Kidney capillary endothelial cell (primary cell): ENCODE measurements at regions not wholly inside any gene's neighbourhood (a gene's known extent, or its start where the extent isn't known, plus 50 kb on each side); places are given as distances from the start of the nearest gene placed in this dataset.
"Not testable (repeated sequence)": the region's sequence is repeated elsewhere in the genome, so short reads cannot be mapped to it uniquely, and the experiment has no call there.

Experiments used
- DNase-seq: peaks from one replicate; pipeline ENCODE4 v3.0.0-alpha.2; 2018; ENCODE audit warnings: low spot score

DNA sequence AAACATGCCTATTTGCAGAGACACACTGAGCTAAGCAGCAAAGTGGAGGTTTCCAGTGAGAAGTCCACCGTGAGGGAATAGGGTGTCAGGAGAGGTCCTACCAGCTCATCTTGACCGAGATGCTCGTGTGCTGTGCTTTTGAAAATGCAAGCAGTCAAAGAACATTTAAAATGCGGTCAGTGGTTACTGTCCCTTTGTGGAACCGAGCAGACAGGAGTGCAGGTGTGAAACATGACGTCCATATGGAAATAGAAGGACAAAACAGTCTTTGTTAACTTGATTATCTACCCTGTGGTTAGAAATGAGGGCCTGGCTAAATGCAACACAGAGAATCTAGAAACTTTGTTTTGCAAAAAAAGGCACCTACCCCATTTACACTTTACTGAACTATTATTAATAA, 473.3 kb downstream of the SPATA31A6 start:
- not testable (repeated sequence) for DNase-seq

DNA sequence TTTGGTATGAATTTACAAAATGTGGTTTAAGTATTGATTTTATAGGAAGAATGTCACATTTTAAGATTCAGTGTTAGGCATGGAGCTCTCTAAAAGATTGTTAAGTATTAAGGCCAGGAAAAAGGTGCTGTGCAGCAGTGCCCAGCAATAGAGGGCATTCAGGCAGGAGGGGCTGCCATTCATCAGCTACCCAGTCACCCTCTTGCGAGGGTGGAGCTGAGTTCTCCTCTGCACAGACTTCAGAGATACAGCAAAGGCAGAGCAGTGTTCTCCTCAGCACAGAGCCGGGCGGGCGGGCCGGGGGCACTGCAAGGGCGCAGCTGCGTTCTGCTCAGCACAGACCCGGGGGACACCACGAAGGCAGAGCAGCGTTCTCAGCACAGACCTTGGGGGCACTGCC, 474.0 kb downstream of the SPATA31A6 start:
- not testable (repeated sequence) for DNase-seq

DNA sequence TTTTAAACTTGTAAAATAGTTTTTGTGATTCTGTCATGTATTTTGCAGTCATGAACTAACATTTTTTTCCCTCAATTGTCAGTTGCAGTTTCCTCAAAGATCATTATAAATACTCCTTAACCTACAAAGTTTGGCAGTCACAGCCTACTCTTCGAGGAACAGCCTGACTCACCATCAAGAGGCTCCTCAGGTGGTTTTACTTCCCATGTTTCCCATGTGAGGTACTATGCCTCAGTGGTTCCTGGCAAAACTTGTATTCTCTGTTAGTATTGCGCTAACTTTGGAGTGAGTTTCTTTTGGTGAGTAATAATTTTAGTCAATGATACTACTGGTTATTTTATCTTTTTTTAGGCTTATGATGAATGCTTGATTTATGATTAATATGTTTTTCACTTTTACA, 513.7 kb downstream of the SPATA31A6 start:
- not testable (repeated sequence) for DNase-seq

DNA sequence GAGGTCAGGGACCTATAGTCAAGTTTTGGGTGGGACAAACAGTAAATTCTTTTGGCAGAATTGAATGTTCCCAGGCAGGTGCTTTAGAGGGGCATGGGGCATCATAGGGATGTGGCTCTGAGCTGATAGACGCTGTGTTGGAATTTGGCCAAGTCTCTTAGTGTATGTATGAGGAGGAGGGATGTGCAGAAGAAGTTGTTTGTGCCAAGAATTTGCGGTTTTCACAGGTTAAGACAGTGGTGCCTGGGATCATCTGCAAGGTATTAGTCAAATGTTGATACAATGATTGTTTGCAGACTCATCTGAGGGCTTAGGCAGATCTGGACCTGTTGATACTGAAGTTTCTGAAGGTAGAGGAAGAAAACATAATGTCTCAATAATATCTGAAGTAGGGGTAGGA, 519.4 kb downstream of the SPATA31A6 start:
- not testable (repeated sequence) for DNase-seq

DNA sequence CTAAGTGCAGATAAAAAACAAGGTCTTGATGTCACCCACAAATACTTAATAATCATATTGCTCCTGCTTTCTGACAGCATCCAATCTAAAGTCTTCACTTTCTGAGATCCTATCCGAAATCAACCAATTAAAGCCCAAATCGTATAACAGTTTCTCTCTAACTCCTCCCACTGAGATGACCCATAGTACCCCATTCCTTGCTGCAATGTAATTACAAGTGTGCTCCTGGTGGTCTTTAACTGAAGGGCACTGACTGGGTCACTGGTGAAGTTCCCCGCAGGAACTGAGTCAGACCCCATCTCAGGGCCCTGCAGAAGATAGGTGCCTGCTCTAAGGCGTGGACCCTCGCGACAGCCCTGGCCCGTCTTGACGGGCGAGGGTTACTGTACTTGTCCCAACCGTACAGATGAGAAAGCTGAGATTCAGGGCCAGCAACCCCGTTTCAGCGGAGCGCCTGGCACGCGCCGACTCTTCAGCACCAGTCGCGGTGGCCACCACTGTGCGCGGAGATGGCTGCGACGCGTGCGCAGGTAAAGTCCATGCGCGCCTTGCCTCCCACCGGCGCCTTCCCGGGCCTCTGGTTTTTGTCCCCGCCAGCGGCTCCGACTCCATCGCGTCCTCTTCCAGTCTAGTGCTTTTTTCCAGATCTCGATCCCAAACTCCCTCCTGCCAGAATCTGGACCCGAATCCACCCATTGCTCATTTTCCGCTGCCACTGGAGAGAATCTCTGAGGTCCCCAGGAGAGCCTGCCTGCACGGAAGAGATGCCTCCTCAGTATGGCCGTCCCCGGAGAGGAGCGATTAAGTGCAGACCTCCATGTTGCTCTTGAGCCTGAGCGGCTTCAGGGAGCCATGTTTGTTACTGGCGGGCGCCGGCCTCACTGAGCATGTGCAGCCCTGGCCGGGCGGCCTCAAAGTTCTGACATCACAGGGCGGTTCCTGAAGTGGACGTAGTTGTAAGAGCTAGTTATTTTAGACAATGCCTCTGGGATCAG, 541.7 kb downstream of the SPATA31A6 start:
- not testable (repeated sequence) for DNase-seq

DNA sequence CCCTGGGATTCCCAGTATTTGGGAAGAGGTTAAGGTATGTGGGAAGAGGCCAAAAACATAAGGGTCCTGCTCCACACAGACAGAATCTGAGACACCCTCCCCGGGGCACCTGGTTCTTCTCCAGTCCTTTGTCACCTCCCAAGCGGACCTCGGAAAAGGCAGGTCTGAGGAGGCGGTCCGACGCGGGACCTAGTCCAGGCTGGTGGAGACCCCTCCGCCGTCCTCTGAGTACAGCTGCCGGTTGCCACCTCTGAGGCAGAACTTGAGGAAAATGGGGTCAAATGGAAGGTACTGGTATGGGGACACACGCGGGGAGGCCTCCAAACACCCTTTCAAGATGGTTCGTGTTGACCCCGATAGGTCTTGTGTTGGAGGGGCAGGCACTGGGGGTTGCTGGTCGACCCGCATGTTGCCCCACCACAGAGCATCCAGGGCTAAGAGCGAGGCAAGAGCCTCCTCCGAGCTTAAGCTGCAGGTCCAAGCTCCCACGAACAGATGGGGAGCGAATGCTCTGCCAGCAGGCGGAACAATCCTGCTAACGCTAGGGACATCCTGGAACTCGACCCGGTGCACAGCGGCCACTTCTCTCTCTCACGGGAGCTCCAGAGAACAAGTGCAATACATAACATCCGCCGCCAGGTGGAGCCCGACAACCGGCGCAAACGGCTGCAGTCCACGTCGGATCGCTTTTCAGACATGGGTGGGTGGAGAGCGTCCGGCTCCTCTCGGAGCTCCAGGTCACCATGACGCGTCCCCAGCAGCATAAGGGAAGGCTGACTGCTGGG, 559.8 kb downstream of the SPATA31A6 start:
- DNase-seq = peak; percentile 50

DNA sequence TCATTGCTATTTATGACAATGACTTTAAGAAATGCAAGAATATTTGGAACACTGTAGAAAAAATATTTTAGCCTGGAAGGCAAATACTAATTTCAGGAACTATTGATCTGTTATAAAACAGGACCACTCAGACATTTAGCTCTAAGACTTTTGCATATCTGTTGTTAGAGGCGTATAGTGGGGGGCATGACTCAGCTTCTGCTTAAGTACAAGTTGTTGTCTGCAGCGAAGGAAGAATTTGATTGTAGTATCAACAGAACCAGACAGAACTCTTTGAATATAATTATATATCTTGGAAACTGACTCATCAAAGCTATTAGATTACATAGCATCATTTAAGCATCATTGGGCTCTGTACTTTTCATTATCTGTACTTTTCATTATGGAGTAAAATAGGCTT, 573.8 kb downstream of the SPATA31A6 start:
- DNase-seq = not testable (repeated sequence)

DNA sequence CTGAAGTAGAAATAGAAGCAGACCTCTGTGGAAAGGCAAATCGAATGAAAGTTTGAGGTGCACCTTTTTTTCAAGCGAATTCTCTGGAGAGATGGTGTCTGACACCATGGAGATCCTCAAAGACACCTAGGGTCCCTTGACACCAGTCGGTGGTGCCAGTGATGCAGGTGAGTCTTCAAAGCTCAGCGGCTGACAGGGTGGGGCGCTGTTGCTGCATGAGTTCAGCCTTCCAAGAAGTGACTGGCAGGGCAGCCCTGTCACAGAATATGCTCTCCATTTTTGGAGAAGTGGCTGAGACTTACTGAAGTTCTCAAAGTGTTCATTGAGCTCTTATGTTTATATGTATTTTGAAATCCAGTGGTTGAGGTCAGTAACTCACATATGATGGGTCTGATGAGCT, 575.9 kb downstream of the SPATA31A6 start:
- DNase-seq = not testable (repeated sequence)

DNA sequence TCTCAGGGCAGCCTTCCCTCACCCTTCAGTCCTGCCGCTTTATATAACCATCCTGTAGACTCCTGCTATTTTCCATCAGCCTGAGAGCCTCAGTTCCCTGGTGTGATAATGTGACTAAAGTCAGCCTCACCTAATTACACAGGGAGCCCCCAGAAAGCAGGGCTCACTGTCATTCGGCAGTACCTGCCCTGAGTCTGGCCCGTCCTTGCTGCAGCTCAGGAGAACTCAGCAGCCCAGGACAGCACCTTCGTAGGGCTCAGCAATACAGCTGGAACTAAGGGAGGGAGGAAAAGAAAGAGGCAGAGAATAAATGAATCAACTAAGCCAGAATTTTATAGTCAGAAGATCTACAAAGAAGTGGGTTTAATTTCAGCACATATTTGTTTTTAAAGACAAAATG, 598.7 kb downstream of the SPATA31A6 start:
- not testable (repeated sequence) for DNase-seq

DNA sequence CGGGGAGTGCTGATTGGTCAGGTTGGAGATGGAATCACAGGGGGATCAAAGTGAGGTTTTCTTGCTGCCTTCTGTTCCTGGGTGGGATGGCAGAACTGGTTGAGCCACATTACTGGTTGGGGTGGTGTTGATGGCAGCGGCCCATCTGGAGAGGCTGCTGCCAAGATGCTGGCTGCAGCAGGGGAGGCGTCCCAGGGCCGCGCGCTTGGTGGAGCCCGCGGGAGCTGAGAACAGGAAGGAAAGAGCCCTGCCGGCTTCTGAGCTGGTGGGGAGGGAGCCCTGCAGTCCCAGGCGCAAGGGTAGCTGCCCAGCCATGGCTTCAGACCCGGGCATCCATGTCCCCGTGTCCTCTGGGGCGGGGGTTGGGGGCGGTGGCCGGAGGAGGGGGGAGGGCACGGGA, 609.3 kb downstream of the SPATA31A6 start:
- not testable (repeated sequence) for DNase-seq

DNA sequence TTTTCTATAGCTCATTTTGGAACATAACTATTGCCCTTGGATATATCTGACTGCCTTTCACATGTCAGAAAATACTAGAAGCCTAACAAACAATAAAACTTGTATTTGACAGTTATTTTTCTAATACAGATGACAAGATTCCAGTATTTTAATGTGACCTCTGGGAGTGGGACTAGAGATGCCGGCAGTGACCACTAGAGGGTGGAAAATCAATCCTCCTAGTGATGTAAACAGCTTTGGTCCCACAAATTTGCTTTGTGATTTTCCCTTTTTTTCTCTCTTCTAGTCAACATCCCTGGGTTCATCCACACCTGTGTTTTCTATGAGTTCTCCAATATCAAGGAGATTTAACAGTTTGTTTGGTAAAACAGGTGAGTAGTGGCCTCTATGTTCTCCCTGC, 615.1 kb downstream of the SPATA31A6 start:
- DNase-seq = not testable (repeated sequence)

DNA sequence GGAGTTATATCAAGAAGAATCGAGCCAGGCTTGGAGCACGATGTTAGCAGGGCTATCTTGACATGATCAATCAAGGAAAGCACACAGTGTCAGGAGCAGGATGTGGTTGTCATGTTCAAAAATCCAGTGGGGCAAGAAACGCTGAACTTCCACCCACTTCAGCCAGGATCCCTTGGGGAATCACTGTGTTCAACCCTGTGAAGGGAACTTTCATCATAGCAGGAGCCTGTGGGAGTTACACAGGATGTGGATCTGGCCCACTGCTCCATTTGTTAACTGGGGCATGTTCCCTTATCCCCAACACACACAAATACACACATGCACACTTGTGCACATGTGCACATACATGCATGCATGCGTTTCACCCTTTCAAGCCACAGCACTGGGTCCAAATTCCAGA, 619.3 kb downstream of the SPATA31A6 start:
- not testable (repeated sequence) for DNase-seq

DNA sequence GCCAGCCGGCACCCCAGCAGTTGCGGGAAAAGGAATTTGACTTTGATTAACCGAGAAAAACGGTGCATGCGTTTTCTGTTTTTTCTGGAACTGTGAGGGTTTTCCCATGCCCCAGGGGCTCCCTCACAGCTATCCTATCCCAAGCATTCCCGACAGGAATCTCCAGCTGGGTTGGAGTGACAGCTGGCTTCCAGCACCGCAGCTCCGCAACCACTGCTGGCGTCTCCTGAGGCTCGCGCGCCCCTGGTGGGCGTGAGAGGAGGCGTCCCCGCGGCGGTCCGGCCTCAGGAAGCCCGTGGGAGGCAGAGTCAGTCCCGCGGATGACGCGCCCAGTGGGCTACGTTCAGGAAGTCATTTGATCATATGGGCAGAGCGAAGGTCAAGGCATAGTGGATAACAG, 623.2 kb downstream of the SPATA31A6 start:
- not testable (repeated sequence) for DNase-seq

DNA sequence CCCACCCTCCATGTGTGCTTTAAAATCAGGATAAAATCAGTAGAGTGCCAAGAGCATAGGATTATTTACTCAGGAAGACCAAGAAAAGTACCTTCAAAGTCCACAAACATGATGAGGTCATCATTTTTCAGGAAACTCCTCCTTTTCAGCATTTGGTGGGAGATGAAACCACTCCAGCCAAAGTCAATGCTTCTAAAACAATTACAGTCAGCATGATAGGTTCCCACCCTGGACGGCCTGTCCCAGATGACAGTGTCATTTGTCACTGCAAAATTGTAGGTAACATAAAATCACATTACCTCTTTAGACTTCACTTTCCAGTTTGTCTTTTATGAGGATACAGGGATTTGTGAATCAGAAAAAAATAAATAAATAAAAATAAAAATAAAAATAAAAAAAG, 638.0 kb downstream of the SPATA31A6 start:
- not testable (repeated sequence) for DNase-seq

DNA sequence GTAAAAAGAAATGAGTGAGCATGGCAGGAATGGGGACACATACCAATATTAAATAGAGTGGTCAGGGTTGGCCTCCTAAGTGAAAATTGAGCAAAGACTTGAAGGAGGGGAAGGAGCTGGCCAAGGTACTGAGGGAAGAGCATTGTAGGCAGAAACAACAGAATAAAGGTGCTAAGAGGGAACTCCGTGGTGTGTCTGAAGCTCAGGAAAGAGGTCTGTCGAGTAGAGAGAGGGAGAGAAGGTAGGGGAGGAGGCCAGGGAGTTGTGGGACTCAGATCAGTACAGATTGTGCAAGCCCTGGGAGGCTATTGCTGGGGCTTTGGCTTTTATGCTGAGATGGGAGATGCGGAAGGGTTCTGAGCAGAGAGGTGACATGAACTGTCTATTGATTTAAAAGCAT, 664.7 kb downstream of the SPATA31A6 start:
- DNase-seq = not testable (repeated sequence)

DNA sequence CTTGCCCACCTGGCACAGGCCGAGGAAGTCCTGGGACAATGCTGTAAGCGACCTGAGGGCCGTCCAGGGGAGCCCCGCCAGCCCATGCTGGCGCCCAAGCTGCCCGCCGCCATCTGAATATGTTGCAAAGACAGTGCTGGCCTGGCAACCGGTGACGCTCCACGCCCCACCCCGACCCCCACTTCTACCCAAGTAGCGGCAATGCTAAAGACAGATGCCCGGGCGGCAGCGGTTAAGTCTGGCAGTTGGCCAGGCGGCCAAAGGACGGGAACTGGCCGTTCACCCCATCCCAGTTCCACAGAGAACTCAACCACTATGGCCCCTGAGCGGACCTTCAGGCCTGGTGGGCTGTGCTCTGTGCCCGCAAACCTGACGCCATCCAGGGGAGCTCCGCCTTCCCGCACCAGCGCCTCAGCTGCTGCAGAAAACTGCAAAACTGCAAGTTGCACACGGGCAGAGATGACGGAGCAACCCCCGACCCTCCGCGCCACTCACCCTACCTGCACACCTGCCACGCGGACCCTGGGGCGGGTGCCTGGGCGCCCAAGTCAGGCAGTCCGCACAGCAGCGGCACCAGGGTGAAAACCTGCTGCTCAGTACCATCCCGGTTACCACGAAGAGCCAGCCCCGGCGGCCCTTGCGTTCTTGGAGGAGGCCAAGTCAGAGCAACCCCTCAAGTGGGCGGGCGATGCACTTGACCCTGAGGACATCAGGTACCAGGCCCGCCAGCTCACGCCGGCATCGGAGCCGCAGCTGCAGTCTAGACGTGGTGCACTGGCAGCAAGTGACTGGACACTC, 667.6 kb downstream of the SPATA31A6 start:
- DNase-seq = not testable (repeated sequence)

DNA sequence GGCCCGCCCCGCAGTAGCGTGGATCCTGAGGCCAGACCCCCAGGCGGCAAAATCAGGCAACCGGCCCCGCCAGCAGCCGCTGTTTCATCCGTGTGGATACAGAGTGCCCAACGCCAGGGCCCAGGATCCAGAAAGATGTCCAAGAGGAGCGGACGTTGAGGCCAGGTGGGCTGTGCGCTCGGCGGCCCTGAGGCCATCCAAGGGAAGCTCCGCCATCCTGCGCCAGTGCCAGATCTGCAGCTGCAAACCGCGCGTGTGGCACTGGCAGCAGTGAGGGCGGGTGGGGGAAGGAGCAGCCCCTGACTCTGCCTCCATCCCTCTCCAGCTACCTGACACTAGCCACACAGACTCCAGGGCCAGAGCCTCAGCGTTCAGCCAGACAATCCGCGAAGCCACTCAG, 668.2 kb downstream of the SPATA31A6 start:
- DNase-seq = not testable (repeated sequence)

DNA sequence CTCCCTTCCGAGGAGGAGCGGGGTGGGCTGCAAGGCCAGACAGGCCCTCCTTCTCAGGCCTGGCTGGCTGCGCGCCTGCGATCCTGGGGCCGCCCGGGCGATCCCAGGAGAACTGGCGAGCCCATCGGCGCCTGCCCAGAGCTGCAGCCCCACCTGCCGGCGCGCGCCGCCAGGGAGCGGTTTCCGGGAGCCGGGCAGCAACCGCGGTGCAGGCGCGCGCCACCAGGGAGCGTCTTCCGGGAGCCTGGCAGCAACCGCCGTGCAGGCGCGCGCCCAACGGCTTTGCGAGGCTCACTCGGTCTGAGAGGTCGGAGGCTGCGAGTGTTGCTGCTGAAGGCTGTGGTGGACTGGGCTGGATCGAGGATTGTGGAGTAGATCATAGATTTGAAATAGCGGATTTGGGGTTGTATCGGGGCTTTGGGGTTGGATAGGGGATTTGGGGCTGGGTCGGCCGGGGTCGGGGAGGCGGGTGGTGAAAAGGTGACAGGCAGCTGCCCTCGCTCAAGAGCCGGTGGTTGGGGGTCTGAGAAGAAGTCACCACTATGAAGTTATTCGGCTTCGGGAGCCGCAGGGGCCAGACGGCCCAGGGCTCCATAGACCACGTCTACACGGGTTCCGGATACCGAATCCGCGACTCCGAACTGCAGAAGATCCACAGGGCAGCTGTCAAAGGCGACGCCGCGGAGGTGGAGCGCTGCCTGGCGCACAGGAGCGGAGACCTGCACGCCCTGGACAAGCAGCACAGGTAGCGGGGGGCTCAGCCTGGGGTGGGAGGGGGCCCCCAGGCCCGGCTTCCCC, 668.9 kb downstream of the SPATA31A6 start:
- not testable (repeated sequence) for DNase-seq

DNA sequence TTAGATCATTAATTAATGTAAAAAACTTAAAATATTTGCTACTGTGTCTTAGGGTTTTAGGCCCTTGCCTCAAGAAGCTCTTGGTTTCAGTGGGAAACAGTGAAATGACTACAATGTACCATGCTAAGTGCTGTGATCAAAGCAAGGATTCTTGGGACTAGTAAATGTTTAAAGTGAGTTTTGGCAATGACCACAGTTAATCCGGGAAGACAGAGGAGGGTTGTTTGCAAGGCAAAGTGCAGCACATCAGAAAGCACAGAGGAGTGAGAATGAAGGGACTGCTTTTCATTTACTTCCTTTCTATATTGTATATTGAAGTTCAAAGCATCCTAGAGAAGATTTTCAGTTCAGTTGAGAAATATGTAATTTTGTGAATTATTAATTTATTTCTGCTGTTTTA, 676.7 kb downstream of the SPATA31A6 start:
- DNase-seq = not testable (repeated sequence)

DNA sequence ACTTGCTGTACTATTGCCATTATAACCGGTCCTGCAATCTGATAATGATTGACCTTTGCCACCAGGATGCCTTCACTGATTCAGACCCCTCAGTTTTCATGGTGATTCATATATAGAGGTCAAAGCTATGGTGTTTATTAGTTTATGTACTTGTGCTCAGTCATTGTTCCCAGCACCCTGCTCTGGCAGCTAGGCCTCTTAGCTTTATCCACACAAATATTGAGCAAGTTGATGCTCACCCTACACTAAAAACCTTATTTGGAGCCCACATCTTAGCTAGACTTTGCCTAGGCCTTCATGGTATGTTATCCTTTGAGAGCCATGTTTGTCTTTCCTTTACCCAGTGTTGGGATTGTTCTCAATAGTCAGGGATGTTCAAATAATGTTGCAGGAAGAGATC, 679.0 kb downstream of the SPATA31A6 start:
- DNase-seq = not testable (repeated sequence)
